ENCODE measurements at regions not wholly inside any gene's neighbourhood (a gene's known extent, or its start where the extent isn't known, plus 50 kb on each side); places are given as distances from the start of the nearest gene placed in this dataset.
"Not testable (repeated sequence)": the region's sequence is repeated elsewhere in the genome, so short reads cannot be mapped to it uniquely, and the experiment has no call there.

GRCh38 chr3:74921676-74922075, 307.2 kb upstream of the CNTN3 start:
- DNase-seq (ENCODE audit: low read depth): no peak
- H3K4me3 ChIP-seq (ENCODE audit: low read depth, low read length): no peak overlapping the region
- no peak for TF ChIP-seq CTCF (conservative IDR thresholded peaks at IDR 0.05; ENCODE audit: low read depth, low read length)

GRCh38 chr3:74920721-74921350, 306.4 kb upstream of the CNTN3 start:
- no peak for TF ChIP-seq CTCF (conservative IDR thresholded peaks at IDR 0.05; ENCODE audit: low read depth, low read length)
- H3K4me3 ChIP-seq (ENCODE audit: low read depth, low read length): no peak overlapping the region
- DNase-seq (ENCODE audit: low read depth): no peak

GRCh38 chr3:74916696-74917095, 302.2 kb upstream of the CNTN3 start:
- no peak overlapping the region for H3K4me3 ChIP-seq (ENCODE audit: low read depth, low read length)
- no peak for DNase-seq (ENCODE audit: low read depth)
- TF ChIP-seq CTCF (conservative IDR thresholded peaks at IDR 0.05; ENCODE audit: low read depth, low read length): no peak

- TF ChIP-seq CTCF (conservative IDR thresholded peaks at IDR 0.05; ENCODE audit: low read depth, low read length): no peak
- no peak overlapping the region for H3K4me3 ChIP-seq (ENCODE audit: low read depth, low read length)
- no peak for DNase-seq (ENCODE audit: low read depth)
Measured at GRCh38 chr3:74906181-74906580, 291.7 kb upstream of the CNTN3 start.

GRCh38 chr3:74905478-74905877, 291.0 kb upstream of the CNTN3 start:
- no peak for DNase-seq (ENCODE audit: low read depth)
- H3K4me3 ChIP-seq (ENCODE audit: low read depth, low read length): no peak overlapping the region
- no peak for TF ChIP-seq CTCF (conservative IDR thresholded peaks at IDR 0.05; ENCODE audit: low read depth, low read length)

- H3K4me3 ChIP-seq (ENCODE audit: low read depth, low read length): no peak overlapping the region
- no peak for TF ChIP-seq CTCF (conservative IDR thresholded peaks at IDR 0.05; ENCODE audit: low read depth, low read length)
- no peak for DNase-seq (ENCODE audit: low read depth)
Measured at GRCh38 chr3:74904646-74905045, 290.2 kb upstream of the CNTN3 start.

GRCh38 chr3:74899796-74900516, 285.5 kb upstream of the CNTN3 start:
- not testable (repeated sequence) for DNase-seq (ENCODE audit: low read depth); H3K4me3 ChIP-seq (ENCODE audit: low read depth, low read length)
